Brain microvascular endothelial cell (primary cell): ENCODE measurements at regions not wholly inside any gene's neighbourhood (a gene's known extent, or its start where the extent isn't known, plus 50 kb on each side); places are given as distances from the start of the nearest gene placed in this dataset.

Source experiments
- DNase-seq: peaks from one replicate; pipeline ENCODE4 v3.0.0-alpha.2; 2020
- H3K27ac ChIP-seq: fragments of 250-450 bp; sonication (Bioruptor Pico); 2 replicates; pipeline ENCODE4 v1.5.1; 2020; ENCODE audit warnings: mild to moderate bottlenecking, moderate library complexity
- H3K27me3 ChIP-seq: fragments of 250-450 bp; sonication (Bioruptor Pico); replicated peaks from 2 replicates; pipeline ENCODE4 v1.5.1; 2020; ENCODE audit warnings: mild to moderate bottlenecking
- H3K36me3 ChIP-seq: fragments of 250-450 bp; sonication (Bioruptor Pico); replicated peaks from 2 replicates; pipeline ENCODE4 v1.5.1; 2020; ENCODE audit warnings: mild to moderate bottlenecking
- H3K4me3 ChIP-seq: 2 replicates; pipeline ENCODE4 v1.5.1; 2011; ENCODE audit warnings: low read depth, mild to moderate bottlenecking, control low read depth, low read length, moderate library complexity
- in situ Hi-C: cut with HindIII; loops from 2 replicates; pipeline ENCODE4 v1.10.0; 2017; ENCODE audit warnings: low sequenced_read_pairs, low pct_ligation_motif_present
- TF ChIP-seq, protein P1 (sequence below): IDR thresholded peaks from 2 replicates; pipeline ENCODE4 v1.5.1; 2011; ENCODE audit warnings: low read depth, mild to moderate bottlenecking, moderate library complexity, low read length, control low read depth, inconsistent platforms; ENCODE audit errors: missing control alignments

DNA sequence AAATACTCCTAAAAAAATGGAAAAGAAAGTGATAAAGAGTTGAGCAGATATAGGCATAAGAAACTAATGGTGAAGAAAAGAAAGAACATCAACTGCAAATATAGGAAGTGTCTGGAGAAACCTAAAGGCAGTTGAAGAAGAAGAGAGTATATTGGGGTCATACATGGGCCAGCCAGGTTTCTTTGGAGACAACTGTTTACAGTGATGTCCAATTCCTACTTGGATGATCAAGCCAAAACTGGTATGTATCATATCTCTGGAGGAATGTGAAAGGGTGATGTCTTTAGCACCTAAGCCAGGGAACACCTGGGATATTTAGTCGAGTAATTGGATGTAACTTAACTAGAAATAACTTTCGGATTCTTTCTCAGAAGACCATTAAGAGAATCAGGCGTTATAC is 129.3 kb upstream of the FLRT2 start:
- DNase-seq, result no peak
- TF ChIP-seq, protein P1, sequence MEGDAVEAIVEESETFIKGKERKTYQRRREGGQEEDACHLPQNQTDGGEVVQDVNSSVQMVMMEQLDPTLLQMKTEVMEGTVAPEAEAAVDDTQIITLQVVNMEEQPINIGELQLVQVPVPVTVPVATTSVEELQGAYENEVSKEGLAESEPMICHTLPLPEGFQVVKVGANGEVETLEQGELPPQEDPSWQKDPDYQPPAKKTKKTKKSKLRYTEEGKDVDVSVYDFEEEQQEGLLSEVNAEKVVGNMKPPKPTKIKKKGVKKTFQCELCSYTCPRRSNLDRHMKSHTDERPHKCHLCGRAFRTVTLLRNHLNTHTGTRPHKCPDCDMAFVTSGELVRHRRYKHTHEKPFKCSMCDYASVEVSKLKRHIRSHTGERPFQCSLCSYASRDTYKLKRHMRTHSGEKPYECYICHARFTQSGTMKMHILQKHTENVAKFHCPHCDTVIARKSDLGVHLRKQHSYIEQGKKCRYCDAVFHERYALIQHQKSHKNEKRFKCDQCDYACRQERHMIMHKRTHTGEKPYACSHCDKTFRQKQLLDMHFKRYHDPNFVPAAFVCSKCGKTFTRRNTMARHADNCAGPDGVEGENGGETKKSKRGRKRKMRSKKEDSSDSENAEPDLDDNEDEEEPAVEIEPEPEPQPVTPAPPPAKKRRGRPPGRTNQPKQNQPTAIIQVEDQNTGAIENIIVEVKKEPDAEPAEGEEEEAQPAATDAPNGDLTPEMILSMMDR, result no peak
- H3K36me3 ChIP-seq, result no peaks in the 10 kb centered on the region
- H3K4me3 ChIP-seq, result no peak overlapping the region
- no peaks in the 10 kb centered on the region for H3K27me3 ChIP-seq
- no peak overlapping the region for H3K27ac ChIP-seq
- in situ Hi-C loops, result no loop called here

DNA sequence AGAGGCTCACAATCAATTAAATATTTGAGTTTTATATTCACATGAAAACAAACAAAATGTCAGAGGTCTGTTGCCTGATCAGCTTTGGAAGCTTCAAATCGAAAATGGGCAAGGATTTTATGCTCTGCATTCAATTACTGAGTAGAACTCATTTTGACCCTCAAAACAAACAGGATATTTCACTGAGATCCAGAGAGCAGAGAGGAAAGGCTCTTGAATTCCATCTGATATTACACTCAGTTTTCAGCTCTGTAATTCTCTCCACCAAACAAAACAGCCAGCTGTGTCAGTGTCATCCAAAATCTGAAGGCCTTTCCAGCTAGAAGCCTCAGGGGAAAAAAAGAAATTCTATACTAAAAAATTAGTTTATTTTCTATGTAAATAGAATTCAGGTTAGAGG is 128.6 kb upstream of the FLRT2 start:
- H3K36me3 ChIP-seq, result no peaks in the 10 kb centered on the region
- H3K27ac ChIP-seq, result no peak overlapping the region
- no peaks in the 10 kb centered on the region for H3K27me3 ChIP-seq
- TF ChIP-seq, protein P1, result no peak
- in situ Hi-C loops, result no loop called here
- DNase-seq, result no peak
- no peak overlapping the region for H3K4me3 ChIP-seq

DNA sequence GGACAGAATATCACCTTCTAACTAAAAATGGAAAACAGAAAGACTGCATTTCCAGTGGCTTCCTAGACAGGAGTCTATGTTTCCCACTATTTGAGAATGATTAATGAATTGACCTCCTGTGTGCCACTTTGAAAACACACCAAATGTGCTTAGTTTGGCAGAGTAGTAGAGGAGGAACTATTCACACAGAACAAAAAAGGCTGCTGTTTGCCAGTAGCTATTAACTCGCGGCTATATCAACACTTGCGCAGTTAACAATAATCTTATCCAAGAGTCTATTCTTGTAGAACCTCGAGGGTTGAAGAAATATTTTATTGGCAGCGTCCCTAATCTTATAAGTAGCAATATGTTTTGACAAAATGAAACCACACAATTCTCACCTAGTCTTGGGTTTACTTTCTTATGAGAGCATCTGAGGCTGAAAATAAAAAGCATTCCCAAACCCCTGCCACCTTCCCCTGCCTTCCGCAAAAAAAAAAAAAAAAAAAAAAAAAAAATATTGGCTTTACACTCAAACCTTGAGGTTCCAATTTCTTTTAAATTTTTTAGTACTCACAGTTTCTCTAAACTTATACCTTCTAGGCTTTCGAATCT is 127.3 kb upstream of the FLRT2 start:
- no peak for DNase-seq
- H3K36me3 ChIP-seq, result no peaks in the 10 kb centered on the region
- no peaks in the 10 kb centered on the region for H3K27me3 ChIP-seq
- no peak overlapping the region for H3K4me3 ChIP-seq
- H3K27ac ChIP-seq, result no peak overlapping the region
- in situ Hi-C loops, result no loop called here
- TF ChIP-seq, protein P1, result no peak

DNA sequence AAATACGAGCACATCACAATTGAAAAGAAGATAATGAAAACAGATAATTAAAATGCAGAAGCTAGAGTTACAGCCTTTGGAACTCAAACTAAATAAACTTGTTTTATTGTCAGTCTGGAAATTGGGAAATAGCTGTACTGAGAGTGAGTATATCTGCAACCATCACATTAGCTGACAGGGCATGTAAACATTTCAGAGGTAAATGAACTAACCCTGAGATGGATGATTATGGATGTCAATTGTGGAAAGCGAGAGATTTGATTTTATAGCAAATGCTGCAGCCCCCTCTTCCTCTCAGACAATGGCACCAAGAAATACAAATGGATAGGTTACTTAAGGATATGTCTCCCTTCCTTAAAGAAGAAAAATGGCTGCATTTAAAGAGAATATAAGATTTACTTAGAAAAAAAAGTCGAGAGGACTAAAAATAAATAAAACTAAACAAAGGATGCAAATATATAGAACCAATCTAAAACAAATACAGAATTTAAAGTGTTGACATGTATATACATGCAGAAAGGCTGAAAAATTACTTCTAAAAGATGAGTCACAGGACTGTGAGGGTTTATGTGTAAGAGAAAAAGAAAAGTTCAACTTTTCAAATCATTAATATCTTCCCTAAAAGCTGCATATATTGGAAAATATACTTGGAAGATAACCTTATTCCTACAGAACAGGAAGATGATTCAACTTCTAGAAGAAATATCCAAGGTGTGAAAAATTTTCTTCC is 120.3 kb upstream of the FLRT2 start:
- Histone ChIP-seq H3K4me3 (no peak overlapping the region), H3K27ac (no peak overlapping the region), H3K36me3 (no peaks in the 10 kb centered on the region), H3K27me3 (no peaks in the 10 kb centered on the region)
- DNase-seq, result no peak
- in situ Hi-C loops, result no loop called here
- TF ChIP-seq, protein P1, result no peak

DNA sequence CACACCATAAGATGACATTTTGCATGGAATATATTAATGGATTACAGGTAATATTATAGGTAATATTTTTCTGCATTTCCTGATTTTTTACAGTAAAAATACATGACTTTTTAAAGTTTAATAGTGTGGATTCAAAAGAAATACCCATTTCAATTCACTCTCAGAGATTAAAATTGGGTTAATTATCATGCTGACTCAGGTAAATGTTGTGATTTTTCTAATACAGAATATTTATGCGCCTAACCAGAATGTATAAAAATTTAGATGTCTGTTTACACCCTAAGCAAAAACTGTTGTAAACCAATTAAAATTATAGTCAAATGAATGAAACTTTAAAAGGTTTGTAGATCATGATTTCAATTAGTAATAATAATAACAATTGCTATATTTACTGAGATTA is 117.2 kb upstream of the FLRT2 start:
- H3K27ac ChIP-seq, result no peak overlapping the region
- no peaks in the 10 kb centered on the region for H3K27me3 ChIP-seq
- TF ChIP-seq, protein P1, result no peak
- no peak for DNase-seq
- no peak overlapping the region for H3K4me3 ChIP-seq
- in situ Hi-C loops, result no loop called here
- H3K36me3 ChIP-seq, result no peaks in the 10 kb centered on the region
